ENCODE measurements at regions not wholly inside any gene's neighbourhood (a gene's known extent, or its start where the extent isn't known, plus 50 kb on each side); places are given as distances from the start of the nearest gene placed in this dataset.
"Not testable (repeated sequence)": the region's sequence is repeated elsewhere in the genome, so short reads cannot be mapped to it uniquely, and the experiment has no call there.

GRCh38 chr10:56298941-56299340 is 62.1 kb downstream of the ZWINT start:
- no peak for DNase-seq (ENCODE audit: extremely low read depth in 1 of 11, low read depth in 9 of 11, low spot score in 4 of 11)

GRCh38 chr10:56296618-56297017 is 64.4 kb downstream of the ZWINT start:
- DNase-seq (ENCODE audit: extremely low read depth in 1 of 11, low read depth in 9 of 11, low spot score in 4 of 11), result no peak

- DNase-seq (ENCODE audit: extremely low read depth in 1 of 11, low read depth in 9 of 11, low spot score in 4 of 11), result no peak
Observed at GRCh38 chr10:56288403-56288802, 72.7 kb downstream of the ZWINT start.

GRCh38 chr10:56286096-56286495 is 75.0 kb downstream of the ZWINT start:
- no peak for DNase-seq (ENCODE audit: extremely low read depth in 1 of 11, low read depth in 9 of 11, low spot score in 4 of 11)

GRCh38 chr10:56279270-56279669 is 81.8 kb downstream of the ZWINT start:
- DNase-seq (ENCODE audit: extremely low read depth in 1 of 11, low read depth in 9 of 11, low spot score in 4 of 11), result no peak

- no peak for DNase-seq (ENCODE audit: extremely low read depth in 1 of 11, low read depth in 9 of 11, low spot score in 4 of 11)
Observed at GRCh38 chr10:56269181-56269580, 91.9 kb downstream of the ZWINT start.

- DNase-seq (ENCODE audit: extremely low read depth in 1 of 11, low read depth in 9 of 11, low spot score in 4 of 11), result no peak
Observed at GRCh38 chr10:56266120-56266519, 94.9 kb downstream of the ZWINT start.

- no peak for DNase-seq (ENCODE audit: extremely low read depth in 1 of 11, low read depth in 9 of 11, low spot score in 4 of 11)
Observed at GRCh38 chr10:56258991-56259390, 102.1 kb downstream of the ZWINT start.

- DNase-seq (ENCODE audit: extremely low read depth in 1 of 11, low read depth in 9 of 11, low spot score in 4 of 11), result no peak
Observed at GRCh38 chr10:56258378-56258777, 102.7 kb downstream of the ZWINT start.

- no peak for DNase-seq (ENCODE audit: extremely low read depth in 1 of 11, low read depth in 9 of 11, low spot score in 4 of 11)
Observed at GRCh38 chr10:56255298-56255697, 105.8 kb downstream of the ZWINT start.

GRCh38 chr10:56240471-56240870 is 120.6 kb downstream of the ZWINT start:
- no peak for DNase-seq (ENCODE audit: extremely low read depth in 1 of 11, low read depth in 9 of 11, low spot score in 4 of 11)

GRCh38 chr10:56231436-56231835 is 129.6 kb downstream of the ZWINT start:
- no peak for DNase-seq (ENCODE audit: extremely low read depth in 1 of 11, low read depth in 9 of 11, low spot score in 4 of 11)

- no peak for DNase-seq (ENCODE audit: extremely low read depth in 1 of 11, low read depth in 9 of 11, low spot score in 4 of 11)
Observed at GRCh38 chr10:56222237-56222636, 138.8 kb downstream of the ZWINT start.

- no peak for DNase-seq (ENCODE audit: extremely low read depth in 1 of 11, low read depth in 9 of 11, low spot score in 4 of 11)
Observed at GRCh38 chr10:56212951-56213350, 148.1 kb downstream of the ZWINT start.

GRCh38 chr10:56181607-56182006 is 179.5 kb downstream of the ZWINT start:
- no peak for DNase-seq (ENCODE audit: extremely low read depth in 1 of 11, low read depth in 9 of 11, low spot score in 4 of 11)

- DNase-seq (ENCODE audit: extremely low read depth in 1 of 11, low read depth in 9 of 11, low spot score in 4 of 11), result no peak
Observed at GRCh38 chr10:56178210-56178609, 182.8 kb downstream of the ZWINT start.

- not testable (repeated sequence) for DNase-seq (ENCODE audit: extremely low read depth in 1 of 11, low read depth in 9 of 11, low spot score in 4 of 11)
Observed at GRCh38 chr10:56155091-56155513, 206.0 kb downstream of the ZWINT start.

GRCh38 chr10:56146806-56147205 is 214.3 kb downstream of the ZWINT start:
- DNase-seq (ENCODE audit: extremely low read depth in 1 of 11, low read depth in 9 of 11, low spot score in 4 of 11), result no peak

GRCh38 chr10:56142092-56142728 is 218.8 kb downstream of the ZWINT start:
- no peak for DNase-seq (ENCODE audit: extremely low read depth in 1 of 11, low read depth in 9 of 11, low spot score in 4 of 11)

GRCh38 chr10:56139405-56139804 is 221.7 kb downstream of the ZWINT start:
- no peak for DNase-seq (ENCODE audit: extremely low read depth in 1 of 11, low read depth in 9 of 11, low spot score in 4 of 11)

GRCh38 chr10:56135828-56136227 is 225.2 kb downstream of the ZWINT start:
- no peak for DNase-seq (ENCODE audit: extremely low read depth in 1 of 11, low read depth in 9 of 11, low spot score in 4 of 11)

- no peak for DNase-seq (ENCODE audit: extremely low read depth in 1 of 11, low read depth in 9 of 11, low spot score in 4 of 11)
Observed at GRCh38 chr10:56123247-56123646, 237.8 kb downstream of the ZWINT start.

All from renal cortex interstitium (tissue), 11 donors.